8988T (cell line): ENCODE measurements at regions not wholly inside any gene's neighbourhood (a gene's known extent, or its start where the extent isn't known, plus 50 kb on each side); places are given as distances from the start of the nearest gene placed in this dataset.
"Not testable (repeated sequence)": the region's sequence is repeated elsewhere in the genome, so short reads cannot be mapped to it uniquely, and the experiment has no call there.

Experiments used
- DNase-seq: peaks from one replicate; pipeline ENCODE4 v3.0.0; 2011

- no peak for DNase-seq
Observed at GRCh38 chr15:92705764-92706163, 50.2 kb upstream of the FAM174B start.

- no peak for DNase-seq
Observed at GRCh38 chr15:92706201-92706600, 50.6 kb upstream of the FAM174B start.

- no peak for DNase-seq
Observed at GRCh38 chr15:92707880-92708551, 52.4 kb upstream of the FAM174B start.

- DNase-seq, result no peak
Observed at GRCh38 chr15:92708635-92709034, 53.1 kb upstream of the FAM174B start.

GRCh38 chr15:92709110-92709790, 53.7 kb upstream of the FAM174B start:
- no peak for DNase-seq

- no peak for DNase-seq
Observed at GRCh38 chr15:92711457-92711831, 55.9 kb upstream of the FAM174B start.

- peak; percentile 35 for DNase-seq
Observed at GRCh38 chr15:92714077-92714476, 58.5 kb upstream of the FAM174B start.

GRCh38 chr15:92714477-92715401, 59.2 kb upstream of the FAM174B start:
- DNase-seq, result peak; percentile 37

- DNase-seq, result no peak
Observed at GRCh38 chr15:92715758-92716157, 60.2 kb upstream of the FAM174B start.

- DNase-seq, result no peak
Observed at GRCh38 chr15:92719021-92719420, 63.4 kb upstream of the FAM174B start.

GRCh38 chr15:92724144-92724543, 68.6 kb upstream of the FAM174B start:
- no peak for DNase-seq

- DNase-seq, result no peak
Observed at GRCh38 chr15:92725171-92725570, 69.6 kb upstream of the FAM174B start.

- no peak for DNase-seq
Observed at GRCh38 chr15:92728266-92728665, 72.7 kb upstream of the FAM174B start.

GRCh38 chr15:92733090-92733933, 77.7 kb upstream of the FAM174B start:
- no peak for DNase-seq

GRCh38 chr15:92733934-92734521, 78.5 kb upstream of the FAM174B start:
- no peak for DNase-seq

- DNase-seq, result not testable (repeated sequence)
Observed at GRCh38 chr15:92739246-92739645, 83.7 kb upstream of the FAM174B start.

GRCh38 chr15:92745845-92746271, 90.3 kb upstream of the FAM174B start:
- no peak for DNase-seq

- DNase-seq, result no peak
Observed at GRCh38 chr15:92747047-92747446, 91.5 kb upstream of the FAM174B start.

GRCh38 chr15:92749216-92749615, 93.6 kb upstream of the FAM174B start:
- no peak for DNase-seq

GRCh38 chr15:92749946-92750345, 94.4 kb upstream of the FAM174B start:
- DNase-seq, result no peak

- no peak for DNase-seq
Observed at GRCh38 chr15:92751528-92751927, 96.0 kb upstream of the FAM174B start.

- no peak for DNase-seq
Observed at GRCh38 chr15:92753591-92753990, 98.0 kb upstream of the FAM174B start.
